OCI-LY1 (cell line): ENCODE measurements at regions not wholly inside any gene's neighbourhood (a gene's known extent, or its start where the extent isn't known, plus 50 kb on each side); places are given as distances from the start of the nearest gene placed in this dataset.

Experiments
- EZH2 ChIP-seq: fragments of 200-600 bp; sonication (generic), shearing (Covaris generic); IDR thresholded peaks from 2 replicates; pipeline ENCODE4 v1.8.0; 2017; ENCODE audit warnings: borderline replicate concordance, mixed run types, mild to moderate bottlenecking, antibody characterized with exemption, low read length, moderate library complexity, mixed read lengths
- TF ChIP-seq, protein P1 (sequence below): fragments of 200-600 bp; sonication (generic), shearing (Covaris generic); IDR thresholded peaks from 2 replicates; pipeline ENCODE4 v1.5.1; 2017; ENCODE audit warnings: mild to moderate bottlenecking, antibody characterized with exemption, low read length, moderate library complexity, mixed read lengths

DNA sequence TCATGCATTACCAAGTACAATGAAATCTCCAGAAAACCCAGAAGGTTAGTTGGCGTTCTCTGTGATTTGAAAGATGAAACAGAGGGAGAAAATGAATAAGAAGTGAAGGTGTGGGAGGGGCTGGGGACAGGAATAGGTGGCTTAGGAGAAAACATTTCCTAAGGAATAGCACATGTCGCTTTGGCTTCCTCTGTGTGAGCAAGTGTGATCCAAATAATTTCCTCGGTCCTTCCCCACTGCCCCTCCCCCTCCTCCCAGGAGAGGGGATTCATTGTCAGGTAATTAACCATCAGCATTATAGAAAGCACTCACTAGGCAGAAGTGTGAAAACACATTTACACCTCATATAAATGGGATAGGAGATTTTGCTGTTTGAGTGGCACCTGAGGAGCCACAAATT, 105.5 kb downstream of the NUF2 start:
- TF ChIP-seq, protein P1, sequence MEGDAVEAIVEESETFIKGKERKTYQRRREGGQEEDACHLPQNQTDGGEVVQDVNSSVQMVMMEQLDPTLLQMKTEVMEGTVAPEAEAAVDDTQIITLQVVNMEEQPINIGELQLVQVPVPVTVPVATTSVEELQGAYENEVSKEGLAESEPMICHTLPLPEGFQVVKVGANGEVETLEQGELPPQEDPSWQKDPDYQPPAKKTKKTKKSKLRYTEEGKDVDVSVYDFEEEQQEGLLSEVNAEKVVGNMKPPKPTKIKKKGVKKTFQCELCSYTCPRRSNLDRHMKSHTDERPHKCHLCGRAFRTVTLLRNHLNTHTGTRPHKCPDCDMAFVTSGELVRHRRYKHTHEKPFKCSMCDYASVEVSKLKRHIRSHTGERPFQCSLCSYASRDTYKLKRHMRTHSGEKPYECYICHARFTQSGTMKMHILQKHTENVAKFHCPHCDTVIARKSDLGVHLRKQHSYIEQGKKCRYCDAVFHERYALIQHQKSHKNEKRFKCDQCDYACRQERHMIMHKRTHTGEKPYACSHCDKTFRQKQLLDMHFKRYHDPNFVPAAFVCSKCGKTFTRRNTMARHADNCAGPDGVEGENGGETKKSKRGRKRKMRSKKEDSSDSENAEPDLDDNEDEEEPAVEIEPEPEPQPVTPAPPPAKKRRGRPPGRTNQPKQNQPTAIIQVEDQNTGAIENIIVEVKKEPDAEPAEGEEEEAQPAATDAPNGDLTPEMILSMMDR: no peak
- no peak for TF ChIP-seq EZH2
